HCT116 (cell line): ENCODE measurements at regions not wholly inside any gene's neighbourhood (a gene's known extent, or its start where the extent isn't known, plus 50 kb on each side); places are given as distances from the start of the nearest gene placed in this dataset.

ENCODE experiments used
- ATAC-seq: fragments of 200-7000 bp; cut with Tn5 transposase; 2 replicates; pipeline ENCODE4 v1.9.1; 2020; ENCODE audit warnings: mild to moderate bottlenecking, moderate library complexity
- BruUV-seq: library from RNA; stranded (reverse); fragments of 400-500 nt; replicated peaks from 2 replicates; lab custom pipeline; 2021; lab: Mats Ljungman, UMichigan
- CTCF ChIA-PET: fragments of 300-600 bp; sonication (Branson Sonifier 250); formaldehyde crosslinking; loops from one replicate; lab custom pipeline; 2021; ENCODE audit warnings: antibody characterized with exemption; lab: Charles Lee
- POLR2A ChIA-PET: fragments of 300-600, 350-600 bp; sonication (Branson Sonifier 250); formaldehyde crosslinking; loops from one replicate; lab custom pipeline; 2021; ENCODE audit warnings: antibody characterized with exemption; lab: Charles Lee
- RAD21 ChIA-PET, 2 experiments: fragments of 300-600 bp; sonication (Branson Sonifier 250); formaldehyde crosslinking; loops; one replicate each; lab custom pipeline; 2023; ENCODE audit warnings: low total read pairs in 2 of 2; ENCODE audit not compliant: uncharacterized antibody in 2 of 2, unreplicated experiment in 2 of 2, low non-redundant PET in 1 of 2; lab: Charles Lee
- DNase-seq: peaks from one replicate; pipeline ENCODE4 v3.0.0-alpha.2; 2010; ENCODE audit warnings: low read depth, low spot score
- H2AFZ ChIP-seq: fragments of 200-600 bp; shearing (Covaris generic), sonication (generic); 2 replicates; pipeline ENCODE4 v1.6.1; 2017; ENCODE audit warnings: low read depth, mixed run types, mixed read lengths, antibody characterized with exemption, low read length; ENCODE audit not compliant: poor library complexity, severe bottlenecking
- H3K27ac ChIP-seq: 2 replicates; pipeline ENCODE4 v1.5.1; 2012; ENCODE audit warnings: low read depth, low read length
- H3K27me3 ChIP-seq: fragments of 200-600 bp; sonication (generic); 2 replicates; pipeline ENCODE4 v1.6.1; 2016; ENCODE audit warnings: mixed run types, low read length, mixed read lengths; ENCODE audit not compliant: insufficient read depth
- H3K36me3 ChIP-seq, 2 experiments: fragments of 200-500 bp in 1 of 2; fragments of 200-600 bp in 1 of 2; sonication (Bioruptor generic) in 1 of 2; sonication (generic) in 1 of 2; 2 replicates each; pipeline versions ENCODE4 v1.5.1 to v1.6.1; 2014 to 2016; ENCODE audit warnings: low read length in 2 of 2, inconsistent platforms in 1 of 2, mixed read lengths in 1 of 2, mixed run types in 1 of 2; ENCODE audit not compliant: insufficient read depth in 2 of 2, control insufficient read depth in 1 of 2
- H3K4me1 ChIP-seq, 2 experiments: fragments of 200-600 bp in 1 of 2; sonication (generic) in 1 of 2; 2 replicates each; pipeline versions ENCODE4 v1.5.1 to v1.6.1; 2012 to 2017; ENCODE audit warnings: low read length in 2 of 2, inconsistent platforms in 1 of 2, mild to moderate bottlenecking in 1 of 2, mixed read lengths in 1 of 2, mixed run types in 1 of 2, moderate library complexity in 1 of 2; ENCODE audit not compliant: insufficient read depth in 2 of 2, control insufficient read depth in 1 of 2
- H3K4me2 ChIP-seq: fragments of 200-600 bp; sonication (generic); 2 replicates; pipeline ENCODE4 v1.6.1; 2017; ENCODE audit warnings: mixed run types, low read length, mixed read lengths
- H3K4me3 ChIP-seq, 2 experiments: fragments of 200-600 bp in 1 of 2; sonication (generic) in 1 of 2; replicated peaks in 1 of 2; 2 replicates each; pipeline ENCODE4 v1.5.1; 2011 to 2016; ENCODE audit warnings: low read length in 2 of 2, control low read depth in 1 of 2, low read depth in 1 of 2, mild to moderate bottlenecking in 1 of 2, mixed read lengths in 1 of 2, mixed run types in 1 of 2
- H3K79me2 ChIP-seq: fragments of 200-600 bp; sonication (generic); 2 replicates; pipeline ENCODE4 v1.6.1; 2017; ENCODE audit warnings: mild to moderate bottlenecking, mixed run types, low read length, moderate library complexity, mixed read lengths; ENCODE audit not compliant: insufficient read depth
- H3K9ac ChIP-seq: fragments of 200-600 bp; sonication (generic); 2 replicates; pipeline ENCODE4 v1.6.1; 2016; ENCODE audit warnings: low read length, mixed read lengths
- H3K9me2 ChIP-seq: fragments of 200-600 bp; sonication (generic), shearing (Covaris generic); 2 replicates; pipeline ENCODE4 v1.6.1; 2017; ENCODE audit warnings: mixed run types, mild to moderate bottlenecking, moderate library complexity; ENCODE audit not compliant: insufficient read depth
- H3K9me3 ChIP-seq, 2 experiments: fragments of 200-500 bp in 1 of 2; fragments of 200-600 bp in 1 of 2; sonication (Bioruptor generic) in 1 of 2; sonication (generic) in 1 of 2; 2 replicates each; pipeline ENCODE4 v1.6.1; 2014 to 2017; ENCODE audit warnings: low read length in 2 of 2, mixed read lengths in 2 of 2, inconsistent platforms in 1 of 2, low read depth in 1 of 2, mild to moderate bottlenecking in 1 of 2, mixed run types in 1 of 2, moderate library complexity in 1 of 2; ENCODE audit not compliant: control insufficient read depth in 1 of 2, insufficient read depth in 1 of 2
- H4K20me1 ChIP-seq: fragments of 200-600 bp; sonication (generic), shearing (Covaris generic); 2 replicates; pipeline ENCODE4 v1.6.1; 2017; ENCODE audit warnings: mixed run types, mild to moderate bottlenecking, moderate library complexity; ENCODE audit not compliant: insufficient read depth
- ATF3 ChIP-seq: IDR thresholded peaks from 2 replicates; pipeline ENCODE4 v1.6.1; 2012
- CEBPB ChIP-seq: IDR thresholded peaks from 2 replicates; pipeline ENCODE4 v1.6.1; 2012; ENCODE audit warnings: low read depth
- EGR1 ChIP-seq: IDR thresholded peaks from 2 replicates; pipeline ENCODE4 v1.6.1; 2012; ENCODE audit warnings: low read depth
- EZH2 ChIP-seq: fragments of 200-600 bp; sonication (generic); IDR thresholded peaks from 2 replicates; pipeline ENCODE4 v1.6.1; 2017; ENCODE audit warnings: antibody characterized with exemption, mixed run types
- EZH2phosphoT487 ChIP-seq: fragments of 200-600 bp; IDR thresholded peaks from 2 replicates; pipeline ENCODE4 v1.6.1; 2018; ENCODE audit warnings: antibody characterized with exemption, borderline replicate concordance
- FOSL1 ChIP-seq: IDR thresholded peaks from 2 replicates; pipeline ENCODE4 v1.6.1; 2012; ENCODE audit warnings: low read depth
- JUND ChIP-seq: IDR thresholded peaks from 2 replicates; pipeline ENCODE4 v1.6.1; 2012
- REST ChIP-seq: IDR thresholded peaks from 2 replicates; pipeline ENCODE4 v1.6.1; 2012; ENCODE audit warnings: low read depth
- TCF7L2 ChIP-seq: IDR thresholded peaks from 2 replicates; pipeline ENCODE4 v1.7.0; 2011; ENCODE audit warnings: borderline replicate concordance, inconsistent platforms; ENCODE audit not compliant: insufficient read depth, insufficient read length; ENCODE audit errors: extremely low read depth
- YY1 ChIP-seq: IDR thresholded peaks from 2 replicates; pipeline ENCODE4 v1.6.1; 2011; ENCODE audit warnings: low read length, low read depth, moderate library complexity, mild to moderate bottlenecking; ENCODE audit not compliant: insufficient replicate concordance; ENCODE audit errors: extremely low read depth
- intact Hi-C: fragments of 100-400 bp; cut with micrococcal nuclease; formaldehyde crosslinking; loops from 2 replicates; pipeline ENCODE4 v1.10.0; 2022

GRCh38 chr13:97616385-97616784 is 182.4 kb downstream of the RAP2A start:
- Histone ChIP-seq H3K27me3 (peaks cover 25% of the 10 kb centered on the region; the same call in 1 of the 2 replicates), H4K20me1 (no peaks in the 10 kb centered on the region), H3K9me2 (no peaks in the 10 kb centered on the region), H3K9me3 (no peaks in the 10 kb centered on the region), H3K4me1 (no peaks in the 10 kb centered on the region), H3K36me3 (no peaks in the 10 kb centered on the region), H3K9ac (no peak overlapping the region), H3K27ac (no peak overlapping the region), H3K4me2 (no peak overlapping the region), H3K79me2 (no peaks in the 10 kb centered on the region)
- ChIA-PET RAD21 (no interaction called here), POLR2A (no interaction called here), CTCF (no interaction called here)
- no TSS peak for BruUV-seq
- DNase-seq (no peak), ATAC-seq (no peak)
- no peak for TF ChIP-seq EGR1
- TF ChIP-seq REST = no peak
- TF ChIP-seq ATF3 = no peak
- TF ChIP-seq CEBPB = no peak
- TF ChIP-seq EZH2phosphoT487 = no peak
- no peak for TF ChIP-seq FOSL1
- no peak for TF ChIP-seq JUND
- no peak for TF ChIP-seq TCF7L2
- no peak for TF ChIP-seq YY1
- no peak for TF ChIP-seq EZH2
- TF ChIP-seq, all 23 proteins: peak for 0
- intact Hi-C loops = no loop called here
- no peak overlapping the region for H3K4me3 ChIP-seq
- no peak overlapping the region for H2AFZ ChIP-seq
